SK-N-SH (cell line): ENCODE measurements at regions not wholly inside any gene's neighbourhood (a gene's known extent, or its start where the extent isn't known, plus 50 kb on each side); places are given as distances from the start of the nearest gene placed in this dataset.
"Not testable (repeated sequence)": the region's sequence is repeated elsewhere in the genome, so short reads cannot be mapped to it uniquely, and the experiment has no call there.

Experiments
- CTCF ChIA-PET: fragments of 300-600, 350-600 bp; formaldehyde crosslinking; extraction: SDS; loops from one replicate; lab custom pipeline; 2021; lab: Yijun Ruan, JAX
- POLR2A ChIA-PET: fragments of 350-600 bp; sonication (Branson Sonifier 250); formaldehyde crosslinking; extraction: SDS; loops from one replicate; lab custom pipeline; 2020; ENCODE audit warnings: antibody characterized with exemption, inconsistent platforms; lab: Yijun Ruan, JAX
- DNase-seq: peaks from one replicate; pipeline ENCODE4 v3.0.0; 2012
- H2AFZ ChIP-seq: fragments of 200-600 bp; sonication (generic); 2 replicates; pipeline ENCODE4 v1.8.1; 2016; ENCODE audit warnings: antibody characterized with exemption, mild to moderate bottlenecking, low read depth
- H3F3A ChIP-seq: fragments of 200-600 bp; sonication (generic); replicated peaks from 2 replicates; pipeline ENCODE3; 2016; ENCODE audit warnings: antibody characterized with exemption, mild to moderate bottlenecking; ENCODE audit not compliant: insufficient read depth
- H3K27ac ChIP-seq, 2 experiments: fragments of 200-500 bp in 1 of 2; fragments of 200-600 bp in 1 of 2; sonication (Bioruptor generic) in 1 of 2; sonication (generic), shearing (Covaris generic) in 1 of 2; 2 replicates each; pipeline versions ENCODE4 v1.5.1 to v1.6.1; 2014 to 2016; ENCODE audit warnings: low read depth in 2 of 2, inconsistent platforms in 1 of 2, low read length in 1 of 2, mild to moderate bottlenecking in 1 of 2, mixed read lengths in 1 of 2
- H3K27me3 ChIP-seq: fragments of 200-600 bp; sonication (generic), shearing (Covaris generic); 2 replicates; pipeline ENCODE4 v1.6.1; 2016; ENCODE audit warnings: mixed run types; ENCODE audit not compliant: insufficient read depth
- H3K36me3 ChIP-seq, 2 experiments: fragments of 200-500 bp in 1 of 2; fragments of 200-600 bp in 1 of 2; sonication (Bioruptor generic) in 1 of 2; sonication (generic) in 1 of 2; replicated peaks in 1 of 2; 2 replicates each; pipeline versions ENCODE3 to v1.5.1; 2014 to 2016; ENCODE audit warnings: low read length in 1 of 2, mild to moderate bottlenecking in 1 of 2; ENCODE audit not compliant: insufficient read depth in 2 of 2, control insufficient read depth in 1 of 2
- H3K4me1 ChIP-seq, 2 experiments: fragments of 200-500 bp in 1 of 2; fragments of 200-600 bp in 1 of 2; sonication (Bioruptor generic) in 1 of 2; sonication (generic), shearing (Covaris generic) in 1 of 2; 2 replicates each; pipeline versions ENCODE4 v1.5.1 to v1.6.1; 2014 to 2016; ENCODE audit warnings: low read depth in 1 of 2, low read length in 1 of 2, mixed run types in 1 of 2; ENCODE audit not compliant: insufficient read depth in 2 of 2, control insufficient read depth in 1 of 2
- H3K4me2 ChIP-seq: fragments of 200-600 bp; sonication (generic), shearing (Covaris generic); 2 replicates; pipeline ENCODE4 v1.6.1; 2017; ENCODE audit warnings: mixed run types
- H3K4me3 ChIP-seq, 2 experiments: fragments of 200-500 bp in 1 of 2; fragments of 200-600 bp in 1 of 2; sonication (Bioruptor generic) in 1 of 2; sonication (generic), shearing (Covaris generic) in 1 of 2; 2 replicates each; pipeline versions ENCODE4 v1.5.1 to v1.8.1; 2014 to 2016; ENCODE audit warnings: low read depth in 2 of 2, inconsistent platforms in 1 of 2, low read length in 1 of 2, mild to moderate bottlenecking in 1 of 2, mixed read lengths in 1 of 2, moderate library complexity in 1 of 2
- H3K79me2 ChIP-seq: fragments of 200-600 bp; sonication (generic); 2 replicates; pipeline ENCODE4 v1.8.1; 2017; ENCODE audit warnings: mild to moderate bottlenecking; ENCODE audit not compliant: insufficient read depth
- H3K9ac ChIP-seq: fragments of 200-600 bp; sonication (generic); 2 replicates; pipeline ENCODE4 v1.6.1; 2017; ENCODE audit warnings: mixed run types
- H3K9me2 ChIP-seq: fragments of 200-600 bp; sonication (generic); 2 replicates; pipeline ENCODE4 v1.6.1; 2017; ENCODE audit warnings: mixed run types
- H3K9me3 ChIP-seq: fragments of 200-600 bp; sonication (generic); 2 replicates; pipeline ENCODE4 v1.6.1; 2017; ENCODE audit warnings: mixed run types, mild to moderate bottlenecking, moderate library complexity
- H4K20me1 ChIP-seq: fragments of 200-600 bp; sonication (generic); 2 replicates; pipeline ENCODE4 v1.6.1; 2017; ENCODE audit warnings: mild to moderate bottlenecking, mixed run types; ENCODE audit not compliant: insufficient read depth
- CHD2 ChIP-seq: fragments of 150-350 bp; IDR thresholded peaks from 2 replicates; pipeline ENCODE4 v1.6.1; 2018; ENCODE audit warnings: low read length; ENCODE audit not compliant: partially characterized antibody
- CTCF ChIP-seq: fragments of 200-600 bp; sonication (generic); IDR thresholded peaks from 2 replicates; pipeline ENCODE4 v1.6.1; 2017; ENCODE audit warnings: antibody characterized with exemption, mild to moderate bottlenecking, moderate library complexity
- ELF1 ChIP-seq: IDR thresholded peaks from 2 replicates; pipeline ENCODE4 v1.4.0; 2012
- EP300 ChIP-seq, 2 experiments: IDR thresholded peaks; 2 replicates each; pipeline versions ENCODE4 v1.4.0 to v1.6.1; 2012; ENCODE audit warnings: borderline replicate concordance in 1 of 2, low read depth in 1 of 2, low read length in 1 of 2
- EZH2phosphoT487 ChIP-seq: fragments of 200-600 bp; sonication (generic); IDR thresholded peaks from 2 replicates; pipeline ENCODE4 v1.6.1; 2017; ENCODE audit warnings: low read depth, mixed run types, mild to moderate bottlenecking, antibody characterized with exemption, moderate library complexity, borderline replicate concordance
- FOSL2 ChIP-seq: IDR thresholded peaks from 2 replicates; pipeline ENCODE4 v1.4.0; 2012; ENCODE audit warnings: low read depth, mild to moderate bottlenecking, moderate library complexity, borderline replicate concordance
- FOXJ3 ChIP-seq: sonication (generic); formaldehyde crosslinking; IDR thresholded peaks from 2 replicates; pipeline ENCODE4 v1.5.1; 2020; ENCODE audit warnings: mild to moderate bottlenecking, missing genetic modification reagents
- FOXM1 ChIP-seq: IDR thresholded peaks from 2 replicates; pipeline ENCODE4 v1.4.0; 2012; ENCODE audit warnings: low read depth, mild to moderate bottlenecking
- GABPA ChIP-seq: IDR thresholded peaks from 2 replicates; pipeline ENCODE4 v1.4.0; 2012; ENCODE audit warnings: low read depth, mild to moderate bottlenecking
- GATA2 ChIP-seq: sonication (generic); formaldehyde crosslinking; IDR thresholded peaks from 2 replicates; pipeline ENCODE4 v1.5.0; 2020; ENCODE audit warnings: mild to moderate bottlenecking, missing genetic modification reagents
- IRF3 ChIP-seq: fragments of 150-350 bp; IDR thresholded peaks from 2 replicates; pipeline ENCODE4 v1.6.1; 2016; ENCODE audit warnings: mild to moderate bottlenecking, low read depth, low read length
- MEF2A ChIP-seq: IDR thresholded peaks from 2 replicates; pipeline ENCODE4 v1.4.0; 2012; ENCODE audit warnings: low read depth, borderline replicate concordance
- MXI1 ChIP-seq: IDR thresholded peaks from 2 replicates; pipeline ENCODE4 v1.6.1; 2012; ENCODE audit warnings: mild to moderate bottlenecking, low read depth, low read length, improper control_type of control experiment
- NRF1 ChIP-seq: IDR thresholded peaks from 2 replicates; pipeline ENCODE4 v1.6.1; 2012; ENCODE audit warnings: low read depth, mild to moderate bottlenecking, low read length
- PBX3 ChIP-seq: IDR thresholded peaks from 2 replicates; pipeline ENCODE4; 2012
- RAD21 ChIP-seq: IDR thresholded peaks from 2 replicates; pipeline ENCODE4 v1.6.1; 2012; ENCODE audit warnings: mild to moderate bottlenecking, low read length
- RFX5 ChIP-seq: IDR thresholded peaks from 2 replicates; pipeline ENCODE4 v1.6.1; 2012; ENCODE audit warnings: mild to moderate bottlenecking, improper control_type of control experiment, low read length
- RXRA ChIP-seq: IDR thresholded peaks from 2 replicates; pipeline ENCODE4 v1.4.0; 2012; ENCODE audit warnings: low read depth, mild to moderate bottlenecking, borderline replicate concordance
- SMC3 ChIP-seq: IDR thresholded peaks from 2 replicates; pipeline ENCODE4 v1.6.1; 2012; ENCODE audit warnings: low read depth, low read length, improper control_type of control experiment
- WGBS: methylation state at CpG from one replicate; pipeline ENCODE4 v1.1.6; 2017; ENCODE audit warnings: low lambda C conversion rate; 5-methylcytosine and 5-hydroxymethylcytosine counted together

GRCh38 chr7:67302113-67303039 lies 305.7 kb downstream of the TYW1 start (continued):
- TF ChIP-seq ELF1 = peak; percentile 81
- no peak for TF ChIP-seq MEF2A
- peak; percentile 68 for TF ChIP-seq IRF3
- TF ChIP-seq MXI1 = peak; percentile 71
- TF ChIP-seq FOSL2 = no peak
- TF ChIP-seq EZH2phosphoT487 = no peak
- TF ChIP-seq EP300 (IDR thresholded peaks at IDR 0.05; ENCODE audit: borderline replicate concordance in 1 of 2, low read depth in 1 of 2, low read length in 1 of 2) = peak in 1 of 2 experiments; percentile 24; a peak in 1 of 4 replicates
- no peak for TF ChIP-seq RAD21
- no peak for TF ChIP-seq FOXJ3 (CRISPR knock-in tag)
- peak; percentile 71 for TF ChIP-seq NRF1
- TF ChIP-seq RXRA = peak; percentile 24; the same call in 1 of the 2 replicates
- no peak for TF ChIP-seq SMC3

GRCh38 chr7:67304846-67305245 lies 308.2 kb downstream of the TYW1 start:
- Histone ChIP-seq H3K79me2 (peaks cover 73% of the 10 kb centered on the region), H3F3A (peaks cover 19% of the 10 kb centered on the region), H3K36me3 (peaks cover 31 to 49% of the 10 kb centered on the region in 2 experiments)
- H3K27ac ChIP-seq, H3K9me3 ChIP-seq, CTCF ChIA-PET, H4K20me1 ChIP-seq, H3K4me2 ChIP-seq, H3K27me3 ChIP-seq, POLR2A ChIA-PET, H3K9me2 ChIP-seq, H2AFZ ChIP-seq, H3K4me3 ChIP-seq, H3K4me1 ChIP-seq, H3K9ac ChIP-seq, DNase-seq: not testable (repeated sequence)
- 99% methylated on average over 3 of the region's 3 CpGs for WGBS

GRCh38 chr7:67306331-67306730 lies 309.7 kb downstream of the TYW1 start:
- Histone ChIP-seq H4K20me1 (no peaks in the 10 kb centered on the region), H3K4me1 (peaks cover 4 to 5% of the 10 kb centered on the region in 2 experiments; a peak in 2 of 4 replicates), H2AFZ (no peak overlapping the region), H3K9me3 (no peaks in the 10 kb centered on the region), H3K4me2 (no peak overlapping the region), H3K4me3 (no peak overlapping the region), H3F3A (peaks cover 17% of the 10 kb centered on the region), H3K36me3 (peaks cover 45 to 63% of the 10 kb centered on the region in 2 experiments), H3K79me2 (peaks cover 58% of the 10 kb centered on the region), H3K9ac (no peak overlapping the region), H3K27ac (no peak overlapping the region), H3K9me2 (no peaks in the 10 kb centered on the region), H3K27me3 (no peaks in the 10 kb centered on the region)
- CTCF ChIA-PET = no interaction called here
- no peak for DNase-seq
- TF ChIP-seq MEF2A = no peak
- TF ChIP-seq CTCF = no peak
- TF ChIP-seq FOSL2 = no peak
- no peak for TF ChIP-seq CHD2
- no peak for TF ChIP-seq RFX5
- TF ChIP-seq EZH2phosphoT487 = no peak
- no peak for TF ChIP-seq MXI1
- TF ChIP-seq EP300 (IDR thresholded peaks at IDR 0.05; ENCODE audit: borderline replicate concordance in 1 of 2, low read depth in 1 of 2, low read length in 1 of 2) = no peak
- TF ChIP-seq GATA2 (CRISPR knock-in tag) = no peak
- no peak for TF ChIP-seq GABPA
- TF ChIP-seq PBX3 = no peak
- TF ChIP-seq FOXM1 = no peak
- TF ChIP-seq NRF1 = no peak
- WGBS = 93% methylated on average over 3 of the region's 3 CpGs
- POLR2A ChIA-PET = no interaction called here
